SK-N-MC (cell line): ENCODE measurements at regions not wholly inside any gene's neighbourhood (a gene's known extent, or its start where the extent isn't known, plus 50 kb on each side); places are given as distances from the start of the nearest gene placed in this dataset.

ENCODE experiments used
- DNase-seq: peaks from one replicate; pipeline ENCODE4 v3.0.0-alpha.2; 2011; ENCODE audit warnings: low read depth, low spot score
- H3K27ac ChIP-seq: fragments of 200-600 bp; sonication (generic); 2 replicates; pipeline ENCODE4 v1.5.1; 2016; ENCODE audit warnings: mixed run types
- H3K36me3 ChIP-seq: fragments of 200-600 bp; sonication (generic); 2 replicates; pipeline ENCODE4 v1.6.1; 2017; ENCODE audit warnings: antibody characterized with exemption, low read length, mixed read lengths; ENCODE audit not compliant: insufficient read depth
- H3K4me3 ChIP-seq: fragments of 200-600 bp; sonication (generic); 2 replicates; pipeline ENCODE4 v1.5.1; 2016
- H3K9ac ChIP-seq: fragments of 200-600 bp; sonication (generic); 2 replicates; pipeline ENCODE4 v1.8.0; 2017; ENCODE audit warnings: mixed run types, mixed read lengths; ENCODE audit not compliant: insufficient read length
- H3K9me3 ChIP-seq: fragments of 200-600 bp; sonication (generic); 2 replicates; pipeline ENCODE4 v1.6.1; 2017; ENCODE audit warnings: low read depth, mild to moderate bottlenecking, antibody characterized with exemption, low read length, moderate library complexity, mixed read lengths
- EZH2 ChIP-seq: fragments of 200-600 bp; sonication (generic); IDR thresholded peaks from one replicate; pipeline ENCODE4 v1.6.1; 2017; ENCODE audit warnings: antibody characterized with exemption
- FOXP2 ChIP-seq: optimal IDR thresholded peaks from 2 replicates; pipeline ENCODE3; 2011; ENCODE audit warnings: mild to moderate bottlenecking, moderate library complexity; ENCODE audit not compliant: insufficient read depth; ENCODE audit errors: extremely low read length, control extremely low read depth
- POLR2AphosphoS5 ChIP-seq: IDR thresholded peaks from 2 replicates; pipeline ENCODE4 v1.6.1; 2012; ENCODE audit warnings: mild to moderate bottlenecking, low read depth, low read length, borderline replicate concordance

DNA sequence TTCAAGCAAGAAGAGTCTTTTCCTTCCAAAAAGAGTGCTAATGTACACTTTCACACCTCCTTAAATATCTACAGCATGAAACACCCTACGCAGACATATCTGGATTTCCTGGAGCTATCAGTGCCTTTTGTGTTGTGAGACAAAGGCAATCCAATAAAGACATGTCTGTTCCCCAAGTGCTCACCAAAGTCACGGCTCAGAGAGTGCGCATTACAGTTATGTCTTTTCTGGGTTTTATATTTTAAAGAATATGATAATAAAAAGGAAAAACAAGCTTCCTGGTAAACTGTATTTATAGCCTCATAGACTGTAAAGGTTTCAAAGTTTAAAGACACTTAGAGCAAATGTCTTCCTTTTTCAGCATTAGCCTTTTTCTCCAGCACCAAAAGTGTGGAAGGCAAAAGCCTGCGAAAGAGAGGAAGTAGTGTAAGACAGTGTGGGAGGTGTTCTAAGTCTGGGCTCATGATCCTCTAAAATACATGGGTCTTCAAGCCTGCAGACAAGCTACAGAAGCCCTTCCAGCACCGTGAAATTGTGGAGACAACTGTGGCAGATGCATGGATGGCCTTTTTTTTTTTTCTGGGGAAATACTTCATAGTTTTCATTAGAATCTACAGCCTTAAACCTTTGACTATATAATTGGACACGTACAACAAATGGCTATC, 135.0 kb upstream of the SLC35B3 start:
- no peak for TF ChIP-seq FOXP2
- no peak for TF ChIP-seq EZH2
- no peak for TF ChIP-seq POLR2AphosphoS5
- H3K27ac ChIP-seq: peak overlapping the region; percentile 38; the same call in 1 of the 2 replicates

DNA sequence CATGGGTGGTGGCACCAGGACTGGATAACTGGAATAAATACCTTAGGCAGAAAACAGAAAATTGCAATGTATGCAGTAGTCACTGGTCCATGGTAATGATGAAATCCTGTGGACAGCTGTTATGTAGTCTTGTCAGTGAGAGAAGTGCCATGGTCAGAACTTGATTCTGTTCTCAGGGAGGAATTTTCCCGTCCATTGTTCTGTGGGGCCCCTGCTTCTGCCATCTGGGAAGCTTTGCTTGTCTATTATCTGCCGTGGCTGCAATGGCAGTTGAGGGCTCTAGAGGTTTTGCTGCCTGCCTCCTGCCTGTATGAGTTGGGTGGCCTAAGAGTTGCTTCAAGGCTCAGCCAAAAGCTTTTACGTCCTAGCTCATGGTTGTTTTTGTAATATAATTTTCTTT, 126.8 kb upstream of the SLC35B3 start:
- Histone ChIP-seq H3K9ac (no peak overlapping the region), H3K4me3 (no peak overlapping the region), H3K27ac (no peak overlapping the region), H3K36me3 (no peaks in the 10 kb centered on the region), H3K9me3 (no peaks in the 10 kb centered on the region)
- no peak for TF ChIP-seq POLR2AphosphoS5
- TF ChIP-seq EZH2: no peak
- TF ChIP-seq FOXP2: no peak
- DNase-seq: no peak

More for the DNA sequence above, 135.0 kb upstream of the SLC35B3 start:
- Histone ChIP-seq H3K36me3 (no peaks in the 10 kb centered on the region), H3K4me3 (no peak overlapping the region), H3K9me3 (no peaks in the 10 kb centered on the region), H3K9ac (no peak overlapping the region)
- no peak for DNase-seq

DNA sequence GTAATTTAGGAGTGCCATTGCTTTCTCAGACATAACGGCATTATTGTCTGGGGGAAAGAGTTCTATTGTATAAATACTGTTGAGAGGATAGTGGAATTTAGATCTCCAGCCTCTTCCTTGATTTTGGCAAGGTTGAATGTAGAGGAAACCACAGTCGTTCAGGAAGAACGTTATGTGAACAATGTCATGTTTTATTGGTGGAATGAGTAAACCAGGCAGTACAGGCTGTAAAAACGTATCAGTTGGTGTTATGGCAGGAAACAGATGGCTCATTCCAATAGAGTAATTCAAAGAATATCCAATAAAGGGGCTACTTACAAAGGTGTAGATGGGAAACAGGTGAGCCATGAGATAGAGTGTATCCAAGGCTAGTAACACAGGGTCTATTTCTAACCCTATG, 123.6 kb upstream of the SLC35B3 start:
- TF ChIP-seq FOXP2: no peak
- no peak for TF ChIP-seq POLR2AphosphoS5
- no peak for DNase-seq
- Histone ChIP-seq H3K9me3 (no peaks in the 10 kb centered on the region), H3K4me3 (no peak overlapping the region), H3K36me3 (no peaks in the 10 kb centered on the region), H3K27ac (no peak overlapping the region), H3K9ac (no peak overlapping the region)

DNA sequence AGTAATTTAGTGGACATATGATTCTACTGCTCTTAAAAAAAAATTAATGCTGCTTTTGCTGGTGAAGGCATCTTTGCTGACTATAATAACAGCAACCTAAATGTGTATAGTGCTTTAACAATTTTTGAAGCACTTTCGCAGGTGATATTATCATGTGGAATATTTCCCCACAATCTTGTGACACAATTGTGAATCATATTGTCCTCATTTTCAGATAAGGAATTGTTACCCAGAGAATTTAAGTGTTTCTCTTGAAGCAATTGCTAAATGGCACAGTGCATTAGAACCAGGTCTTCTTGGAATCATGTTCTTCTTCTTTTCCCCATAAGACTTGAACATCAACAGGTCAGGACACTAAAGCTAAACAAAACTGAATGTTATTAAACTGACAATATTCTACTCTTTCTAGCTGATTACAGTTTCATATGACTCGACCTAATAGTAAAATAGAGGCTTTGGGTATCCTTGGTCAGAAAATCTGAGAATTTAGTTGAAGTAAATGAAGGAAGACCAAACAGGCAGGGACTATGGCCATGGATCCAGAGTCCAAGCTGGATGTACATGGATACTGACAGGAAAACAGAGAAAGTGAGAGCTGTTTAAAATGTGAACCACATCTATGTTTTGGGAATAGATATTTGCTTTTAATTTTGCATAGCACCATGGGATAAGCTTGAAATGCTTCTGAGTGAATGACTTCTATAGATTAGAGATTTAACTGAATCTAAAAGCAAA, 121.8 kb upstream of the SLC35B3 start:
- no peak for DNase-seq
- Histone ChIP-seq H3K9ac (no peak overlapping the region), H3K9me3 (no peaks in the 10 kb centered on the region), H3K36me3 (no peaks in the 10 kb centered on the region), H3K4me3 (no peak overlapping the region), H3K27ac (no peak overlapping the region)
- TF ChIP-seq POLR2AphosphoS5 (no peak), FOXP2 (no peak), EZH2 (no peak)

DNA sequence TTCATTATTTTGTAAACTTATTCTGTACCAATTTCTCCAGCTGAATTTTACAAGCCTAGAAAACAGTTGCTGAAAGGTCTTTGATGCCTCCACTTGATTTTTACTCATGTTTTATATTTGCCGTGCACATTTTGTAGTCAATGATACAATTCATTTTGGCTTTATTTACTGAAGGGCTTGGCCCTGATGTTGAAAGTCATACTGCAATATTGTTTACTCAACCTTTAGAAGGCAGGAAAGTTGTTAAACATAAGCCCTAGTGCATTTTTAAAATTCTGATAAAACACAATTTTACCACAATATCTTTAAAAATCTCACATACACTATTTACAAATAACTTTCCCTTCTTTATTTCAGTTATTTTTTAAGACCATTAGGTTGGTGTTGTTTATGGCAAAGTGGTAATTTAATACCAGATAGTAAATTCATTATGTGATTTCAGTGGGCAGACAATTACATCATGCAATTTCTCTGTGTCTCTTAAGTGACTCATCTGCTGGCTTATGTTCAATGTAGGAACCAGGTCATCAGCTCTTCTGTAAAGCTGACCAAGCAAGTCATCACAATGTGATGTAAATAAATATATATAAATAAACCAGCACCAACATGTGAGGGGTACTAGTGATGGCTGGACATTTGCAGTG, 121.1 kb upstream of the SLC35B3 start:
- no peak overlapping the region for H3K9ac ChIP-seq
- TF ChIP-seq EZH2: no peak
- TF ChIP-seq FOXP2: no peak
- no peak for TF ChIP-seq POLR2AphosphoS5
- H3K4me3 ChIP-seq: no peak overlapping the region
- no peak overlapping the region for H3K27ac ChIP-seq
- DNase-seq: no peak
- no peaks in the 10 kb centered on the region for H3K9me3 ChIP-seq
- H3K36me3 ChIP-seq: no peaks in the 10 kb centered on the region

DNA sequence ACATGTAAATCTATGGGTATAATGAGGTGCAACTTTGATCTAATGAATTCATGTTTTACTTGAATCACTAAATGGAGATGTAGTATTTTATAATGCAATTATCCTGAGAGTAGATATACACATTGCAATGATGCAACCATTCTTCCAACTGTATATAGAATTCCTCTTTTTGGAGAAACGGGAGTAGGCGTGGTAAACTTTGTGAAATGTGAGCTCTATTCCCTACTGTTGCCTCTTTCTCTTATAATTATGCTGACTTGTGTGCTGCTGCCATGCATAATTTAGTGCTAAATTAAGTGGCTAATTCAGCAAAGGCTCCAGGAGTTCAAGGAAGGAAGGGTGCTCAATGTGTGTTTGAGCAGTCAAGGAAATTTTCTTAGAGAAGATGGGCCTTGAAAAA, 116.6 kb upstream of the SLC35B3 start:
- Histone ChIP-seq H3K9me3 (no peaks in the 10 kb centered on the region), H3K9ac (no peak overlapping the region), H3K27ac (no peak overlapping the region), H3K36me3 (no peaks in the 10 kb centered on the region), H3K4me3 (no peak overlapping the region)
- peak; percentile 75 for TF ChIP-seq FOXP2
- TF ChIP-seq POLR2AphosphoS5: peak; percentile 35; the same call in 1 of the 2 replicates
- TF ChIP-seq EZH2: no peak
- DNase-seq: peak; percentile 57

DNA sequence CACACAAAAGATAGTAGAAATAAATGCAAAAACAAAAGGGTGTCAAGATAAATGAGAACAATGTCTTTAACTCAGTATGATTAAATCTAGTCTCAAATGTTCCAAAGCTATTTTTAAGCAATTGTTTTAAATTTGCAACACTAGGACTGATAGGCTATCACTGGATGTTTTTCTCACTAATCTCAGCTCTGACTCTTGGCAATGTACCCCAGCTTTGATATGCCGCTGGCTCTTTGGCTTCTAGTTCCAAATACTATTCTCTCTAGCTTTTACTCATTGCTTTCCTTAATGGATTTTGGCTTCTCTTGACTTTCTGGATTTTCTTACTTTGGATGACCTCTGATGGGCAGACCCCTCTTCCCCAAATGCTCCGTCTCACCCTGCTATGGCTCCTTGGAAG, 116.0 kb upstream of the SLC35B3 start:
- no peak for TF ChIP-seq FOXP2
- no peak for TF ChIP-seq POLR2AphosphoS5
- TF ChIP-seq EZH2: no peak
- Histone ChIP-seq H3K27ac (no peak overlapping the region), H3K4me3 (no peak overlapping the region), H3K9ac (no peak overlapping the region), H3K36me3 (no peaks in the 10 kb centered on the region), H3K9me3 (no peaks in the 10 kb centered on the region)
- DNase-seq: no peak

DNA sequence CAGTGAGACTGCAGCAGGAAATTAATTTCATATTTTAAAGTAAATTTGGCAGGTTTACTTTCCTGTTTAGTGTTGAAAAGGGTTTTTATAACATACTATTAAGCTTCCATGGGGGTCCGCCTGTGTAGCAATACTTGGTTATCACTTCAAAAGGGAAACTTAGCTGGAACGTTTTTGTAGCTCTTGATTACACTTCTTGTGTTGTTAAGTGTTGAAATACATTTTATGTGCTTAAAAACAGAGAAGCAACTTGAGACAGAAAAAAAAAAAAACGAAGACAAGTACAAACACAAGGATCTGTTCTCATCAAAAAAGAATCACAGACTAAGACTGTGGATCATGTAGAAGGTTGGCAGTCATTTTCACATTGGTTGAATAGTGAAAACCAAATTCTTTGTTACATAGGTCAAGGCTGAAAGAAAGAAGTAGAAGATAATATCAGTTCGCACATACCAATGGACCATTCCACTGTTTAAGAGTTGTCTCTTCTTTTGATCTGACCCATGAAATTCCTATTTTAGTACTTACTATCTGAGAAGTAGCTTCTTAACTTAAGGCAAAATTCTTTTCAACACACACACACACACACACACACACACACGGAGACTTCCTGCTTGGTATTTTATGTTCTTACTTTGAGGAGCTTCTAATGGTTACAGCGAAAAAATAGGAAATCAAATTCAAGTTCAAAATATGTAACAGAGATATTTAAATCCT, 113.9 kb upstream of the SLC35B3 start:
- no peaks in the 10 kb centered on the region for H3K9me3 ChIP-seq
- no peaks in the 10 kb centered on the region for H3K36me3 ChIP-seq
- H3K9ac ChIP-seq: no peak overlapping the region
- DNase-seq: peak; percentile 89
- H3K4me3 ChIP-seq: peak overlapping the region; percentile 72
- peak overlapping the region; percentile 83 for H3K27ac ChIP-seq
- TF ChIP-seq POLR2AphosphoS5: peak; percentile 43; the same call in 1 of the 2 replicates
- TF ChIP-seq EZH2: no peak
- TF ChIP-seq FOXP2: peak; percentile 60
